Pancreas (tissue), 10 donors: ENCODE measurements at regions not wholly inside any gene's neighbourhood (a gene's known extent, or its start where the extent isn't known, plus 50 kb on each side); places are given as distances from the start of the nearest gene placed in this dataset.

Source experiments
- ATAC-seq, 4 donors: fragments of 200-7000 bp; cut with Tn5 transposase; one replicate each; pipeline versions ENCODE4 v1.8.0 to v1.9.1; 2020; ENCODE audit warnings: mild to moderate bottlenecking in 4 of 4, moderate library complexity in 4 of 4
- DNase-seq, 6 donors: peaks; one replicate each; pipeline ENCODE4 v3.0.0-alpha.2; 2020
- FAIRE-seq: peaks from 2 replicates; lab custom pipeline; 2012; peaks lifted over from hg19 to GRCh38; lab: Jason Lieb, UNC
- H3K27ac ChIP-seq, 4 donors: fragments of 200-600 bp; sonication (generic); 1 replicate in 3 of 4; 2 replicates in 1 of 4; pipeline versions ENCODE4 v1.5.0 to v1.8.0; 2020
- H3K27me3 ChIP-seq, 4 donors: fragments of 200-600 bp; one replicate each; pipeline ENCODE4 v1.8.0; 2021
- H3K36me3 ChIP-seq, 3 donors: fragments of 200-600 bp; sonication (generic) in 1 of 3; one replicate each; pipeline versions ENCODE4 v1.5.0 to v1.8.0; 2020 to 2021
- H3K4me1 ChIP-seq, 3 donors: fragments of 200-600 bp; one replicate each; pipeline ENCODE4 v1.8.0; 2021
- H3K4me3 ChIP-seq, 4 donors: fragments of 200-600 bp; sonication (generic) in 2 of 4; one replicate each; pipeline versions ENCODE4 v1.5.0 to v1.8.0; 2020 to 2021
- H3K9me3 ChIP-seq, 4 donors: fragments of 200-600 bp; one replicate each; pipeline ENCODE4 v1.8.0; 2021
- WGBS, 2 donors: extraction: QIAGEN DNeasy Blood & Tissue Kit; methylation state at CpG; one replicate each; pipeline ENCODE4 v1.1.7; 2013; 5-methylcytosine and 5-hydroxymethylcytosine counted together
- intact Hi-C, 3 donors: fragments of 100-400 bp; cut with DNase I; formaldehyde crosslinking; loops; one replicate each; pipeline versions ENCODE4 v1.11.1 to v1.14.2; 2022
- TF ChIP-seq, protein P1 (sequence below), 4 donors: fragments of 200-600 bp; sonication (generic) in 3 of 4; IDR thresholded peaks; one replicate each; pipeline versions ENCODE4 v1.5.0 to v1.8.0; 2021; ENCODE audit warnings: antibody characterized with exemption in 4 of 4
- donor health status: healthy with polysubstance abuse.
- donor health status: DM: no; HTN: no; CAD: no; lungs with moderate emphysema.
- donor health status: DM: no; HTN: no; CAD: no.
- donor health status: control.
- donor health status: control.
- donor health status: Bipolar disorder and iron deficiency.
- donor health status: DM: yes; HTN: yes; CAD: no.
- donor health status: DM: no; HTN: no; CAD: no.
- donor health status: DM: no; HTN: no; CAD: no.
- donor health status: DM: yes; HTN: yes; CAD: no.

DNA sequence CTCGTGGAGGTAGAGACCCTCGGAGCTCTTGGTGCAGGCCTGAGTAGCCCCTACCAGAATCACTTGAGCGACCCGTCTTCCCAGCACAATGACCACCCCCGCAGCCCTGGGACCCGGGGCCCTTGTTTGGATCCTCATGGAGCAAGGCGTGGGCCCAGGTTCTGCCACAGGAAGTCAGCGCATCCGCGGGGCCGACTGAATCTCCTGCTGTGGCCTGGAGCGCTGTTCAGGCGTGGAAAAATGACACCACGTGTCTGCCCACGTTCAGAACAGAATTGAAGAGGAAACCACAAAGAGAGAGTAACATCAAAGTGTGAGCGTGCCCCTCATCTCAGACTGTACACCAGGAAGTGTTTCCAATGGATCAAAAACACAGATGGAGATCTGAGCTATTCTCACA lies 1479.2 kb downstream of the TBC1D22A start:
- intact Hi-C loops = no loop called here
- peak in 1 of 6 donors; percentile 23 for DNase-seq

DNA sequence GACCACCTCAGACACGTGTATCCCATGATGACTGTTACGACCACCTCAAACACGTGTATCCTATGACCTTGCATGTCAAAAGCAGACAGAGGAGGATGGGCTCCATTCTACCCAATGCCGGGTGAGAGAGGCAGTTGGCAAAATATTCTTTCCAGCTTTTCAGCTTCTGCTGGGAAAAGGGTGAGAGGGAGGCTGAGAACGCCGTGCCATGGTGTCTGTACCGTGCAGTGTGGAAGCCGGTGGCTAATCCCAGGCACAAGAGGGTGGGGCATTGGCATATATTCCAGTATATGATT lies 1478.4 kb downstream of the TBC1D22A start:
- no peak for FAIRE-seq
- H3K27ac ChIP-seq = no peak overlapping the region
- no peaks in the 10 kb centered on the region for H3K9me3 ChIP-seq
- no peaks in the 10 kb centered on the region for H3K4me1 ChIP-seq
- DNase-seq = no peak
- no peak overlapping the region for H3K4me3 ChIP-seq
- no peak for ATAC-seq
- intact Hi-C loops = no loop called here
- TF ChIP-seq, protein P1, sequence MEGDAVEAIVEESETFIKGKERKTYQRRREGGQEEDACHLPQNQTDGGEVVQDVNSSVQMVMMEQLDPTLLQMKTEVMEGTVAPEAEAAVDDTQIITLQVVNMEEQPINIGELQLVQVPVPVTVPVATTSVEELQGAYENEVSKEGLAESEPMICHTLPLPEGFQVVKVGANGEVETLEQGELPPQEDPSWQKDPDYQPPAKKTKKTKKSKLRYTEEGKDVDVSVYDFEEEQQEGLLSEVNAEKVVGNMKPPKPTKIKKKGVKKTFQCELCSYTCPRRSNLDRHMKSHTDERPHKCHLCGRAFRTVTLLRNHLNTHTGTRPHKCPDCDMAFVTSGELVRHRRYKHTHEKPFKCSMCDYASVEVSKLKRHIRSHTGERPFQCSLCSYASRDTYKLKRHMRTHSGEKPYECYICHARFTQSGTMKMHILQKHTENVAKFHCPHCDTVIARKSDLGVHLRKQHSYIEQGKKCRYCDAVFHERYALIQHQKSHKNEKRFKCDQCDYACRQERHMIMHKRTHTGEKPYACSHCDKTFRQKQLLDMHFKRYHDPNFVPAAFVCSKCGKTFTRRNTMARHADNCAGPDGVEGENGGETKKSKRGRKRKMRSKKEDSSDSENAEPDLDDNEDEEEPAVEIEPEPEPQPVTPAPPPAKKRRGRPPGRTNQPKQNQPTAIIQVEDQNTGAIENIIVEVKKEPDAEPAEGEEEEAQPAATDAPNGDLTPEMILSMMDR (IDR thresholded peaks at IDR 0.05) = no peak
- WGBS, 2 donors = 64 to 67% methylated on average over 8 of the region's 8 CpGs
- H3K36me3 ChIP-seq = no peaks in the 10 kb centered on the region
- no peaks in the 10 kb centered on the region for H3K27me3 ChIP-seq

More for the DNA sequence above, 1479.2 kb downstream of the TBC1D22A start:
- Histone ChIP-seq H3K9me3 (no peaks in the 10 kb centered on the region), H3K27me3 (no peaks in the 10 kb centered on the region), H3K4me3 (no peak overlapping the region), H3K4me1 (no peaks in the 10 kb centered on the region), H3K36me3 (no peaks in the 10 kb centered on the region), H3K27ac (no peak overlapping the region)
- FAIRE-seq (no peak), ATAC-seq (no peak)
- whole genome bisulfite sequencing, 2 donors = 57 to 68% methylated on average over 16 of the region's 16 CpGs
- TF ChIP-seq, protein P1 (IDR thresholded peaks at IDR 0.05) = no peak

DNA sequence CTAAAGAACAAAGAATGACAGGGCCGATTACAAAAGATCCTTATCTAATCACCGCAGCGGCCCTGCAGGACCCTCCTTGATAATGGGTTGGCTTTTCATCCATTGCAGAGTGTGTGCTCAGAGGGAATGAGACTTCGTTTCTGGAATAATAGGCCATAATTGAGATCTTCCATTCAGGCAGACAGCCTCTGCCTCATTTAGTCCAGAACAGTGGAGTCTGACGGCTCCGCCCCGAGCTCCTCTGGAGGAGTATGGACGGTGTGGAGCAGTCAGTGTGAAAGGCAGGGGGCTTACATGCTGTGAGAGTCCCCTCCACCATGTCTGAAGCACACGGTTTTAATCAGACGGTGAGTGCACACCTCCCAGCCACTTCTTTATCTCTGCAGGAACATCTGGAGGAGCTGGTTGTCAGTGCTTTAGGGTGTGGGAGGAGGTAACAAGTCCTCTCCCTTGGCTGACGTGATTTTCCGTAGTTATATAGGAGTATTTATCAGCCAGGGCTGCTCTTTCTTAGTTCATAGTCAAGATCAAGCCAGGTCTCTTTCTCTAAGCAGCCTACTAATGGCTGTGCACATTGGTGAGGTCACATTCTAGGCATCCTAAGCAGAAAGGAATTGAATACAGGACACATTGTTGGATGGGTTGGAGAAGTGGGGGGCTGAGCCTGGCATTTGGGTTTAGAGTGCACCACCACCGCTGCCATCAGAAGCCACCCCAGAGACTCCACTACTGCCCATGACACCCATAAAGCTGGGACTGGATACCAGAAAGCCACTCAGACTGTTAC lies 1477.9 kb downstream of the TBC1D22A start:
- TF ChIP-seq, protein P1 (IDR thresholded peaks at IDR 0.05) = no peak
- FAIRE-seq = no peak
- H3K36me3 ChIP-seq = no peaks in the 10 kb centered on the region

DNA sequence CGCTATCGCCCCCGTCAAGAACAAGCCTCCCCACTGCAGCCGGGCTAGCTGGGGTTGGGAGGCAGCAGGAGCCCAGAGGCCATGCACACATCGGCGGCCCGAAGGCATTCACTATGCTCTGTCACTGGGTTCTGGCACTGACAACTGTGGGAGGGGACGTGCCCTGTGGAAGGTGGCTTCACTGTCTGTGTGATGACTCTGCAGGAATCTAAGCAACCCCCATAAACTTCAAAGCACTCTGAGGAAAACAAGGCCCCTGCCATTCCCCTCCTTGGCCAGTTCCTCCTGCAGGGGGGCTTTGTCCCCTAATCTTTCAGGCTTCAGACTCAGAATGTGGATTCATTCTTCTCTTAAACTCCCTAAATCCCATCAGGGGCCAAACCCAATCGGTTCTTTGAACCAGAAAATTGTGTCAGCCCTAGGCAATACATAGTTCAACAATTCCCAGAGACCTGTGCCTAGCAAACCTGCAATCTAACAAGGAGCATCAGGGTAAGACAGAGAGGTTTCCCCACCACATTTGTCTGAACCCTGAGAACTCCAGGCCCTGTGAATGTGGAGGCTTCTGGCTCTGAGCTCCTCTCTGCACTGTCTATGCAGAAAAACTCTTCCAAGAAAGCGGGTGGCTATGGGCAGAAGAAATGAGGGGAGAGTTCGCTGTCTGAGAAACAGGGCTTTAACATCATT lies 1477.2 kb downstream of the TBC1D22A start:
- WGBS, 2 donors = 29 to 32% methylated on average over 11 of the region's 11 CpGs
- DNase-seq (no peak), ATAC-seq (no peak), FAIRE-seq (no peak)
- no peak overlapping the region for H3K27ac ChIP-seq
- intact Hi-C loops = no loop called here
- no peaks in the 10 kb centered on the region for H3K27me3 ChIP-seq
- H3K4me1 ChIP-seq = no peaks in the 10 kb centered on the region
- no peak overlapping the region for H3K4me3 ChIP-seq
- H3K36me3 ChIP-seq = no peaks in the 10 kb centered on the region
- TF ChIP-seq, protein P1 (IDR thresholded peaks at IDR 0.05) = no peak
- H3K9me3 ChIP-seq = no peaks in the 10 kb centered on the region

More for the DNA sequence above, 1477.9 kb downstream of the TBC1D22A start:
- Histone ChIP-seq H3K4me1 (no peaks in the 10 kb centered on the region), H3K27me3 (no peaks in the 10 kb centered on the region), H3K4me3 (no peak overlapping the region), H3K9me3 (no peaks in the 10 kb centered on the region), H3K27ac (no peak overlapping the region)
- no peak for DNase-seq
- ATAC-seq = no peak
- intact Hi-C loops = no loop called here
- 25 to 32% methylated on average over 13 of the region's 13 CpGs for WGBS, 2 donors

DNA sequence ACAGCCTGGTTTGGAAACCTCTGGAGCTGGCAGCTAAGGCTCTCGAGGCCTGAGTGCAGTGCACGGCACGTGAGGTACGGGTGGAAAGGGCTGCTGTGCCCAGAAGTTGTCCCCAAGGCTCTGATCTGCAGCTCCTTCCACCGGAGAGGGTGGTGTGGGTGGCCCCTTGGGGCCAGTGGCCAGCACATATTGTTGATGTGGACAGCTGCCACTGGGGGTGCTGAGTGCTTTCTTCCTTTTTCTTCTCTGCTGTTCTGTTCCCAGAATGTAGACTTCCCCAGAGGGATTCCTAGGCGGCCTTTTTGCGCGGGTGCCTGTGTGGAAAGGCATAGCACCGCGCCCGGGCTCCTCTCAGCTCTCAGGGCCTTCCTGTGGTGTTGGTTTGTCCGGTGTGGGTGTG lies 1476.5 kb downstream of the TBC1D22A start:
- 45 to 66% methylated on average over 12 of the region's 12 CpGs for WGBS, 2 donors

More for the DNA sequence above, 1476.5 kb downstream of the TBC1D22A start:
- Histone ChIP-seq H3K9me3 (no peaks in the 10 kb centered on the region), H3K4me1 (no peaks in the 10 kb centered on the region), H3K4me3 (no peak overlapping the region), H3K27me3 (no peaks in the 10 kb centered on the region), H3K36me3 (no peaks in the 10 kb centered on the region), H3K27ac (no peak overlapping the region)
- intact Hi-C loops = no loop called here
- TF ChIP-seq, protein P1 (IDR thresholded peaks at IDR 0.05) = no peak
- DNase-seq (no peak), ATAC-seq (no peak), FAIRE-seq (no peak)
